ENCODE measurements at regions not wholly inside any gene's neighbourhood (a gene's known extent, or its start where the extent isn't known, plus 50 kb on each side); places are given as distances from the start of the nearest gene placed in this dataset.
"Not testable (repeated sequence)": the region's sequence is repeated elsewhere in the genome, so short reads cannot be mapped to it uniquely, and the experiment has no call there.

DNA sequence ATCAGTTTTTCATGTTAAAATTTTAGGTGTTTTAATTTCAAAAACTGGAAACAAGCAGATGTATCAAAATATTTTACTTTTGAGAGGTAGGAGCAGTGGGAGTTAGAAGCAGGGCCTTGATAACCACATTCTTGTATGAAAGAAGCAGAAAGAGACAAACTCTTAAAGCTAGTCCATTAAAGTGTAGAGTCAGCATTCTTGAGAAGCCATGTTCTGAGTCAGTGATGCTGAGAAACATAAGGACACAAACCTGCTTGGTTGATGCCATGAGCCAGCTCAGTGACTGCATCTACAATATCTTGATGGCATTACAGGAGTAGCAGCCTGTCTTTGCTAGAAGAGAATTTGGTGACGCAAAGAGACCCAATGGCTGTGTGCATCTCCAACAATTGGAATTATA is 826.1 kb upstream of the CTNND2 start:
- DNase-seq: no peak

DNA sequence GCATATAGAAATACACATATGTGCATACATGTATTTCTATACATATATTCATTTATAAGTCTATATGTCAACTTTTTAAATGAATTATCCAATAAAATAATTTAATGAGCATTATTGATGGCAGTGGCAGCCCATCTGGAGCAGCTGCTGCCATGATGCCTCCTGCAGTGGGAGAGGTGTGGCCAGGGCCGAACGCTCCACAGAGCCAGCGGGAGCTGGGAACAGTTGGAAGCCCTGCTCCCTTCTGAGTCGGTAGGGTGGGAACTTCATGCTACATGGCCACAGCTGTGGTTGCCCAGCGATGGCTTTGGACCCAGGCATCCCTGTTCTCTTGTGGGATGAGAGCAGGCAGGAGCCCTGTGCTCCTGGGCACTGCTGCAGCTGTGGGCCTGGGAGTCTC is 812.4 kb upstream of the CTNND2 start:
- no peak for DNase-seq

DNA sequence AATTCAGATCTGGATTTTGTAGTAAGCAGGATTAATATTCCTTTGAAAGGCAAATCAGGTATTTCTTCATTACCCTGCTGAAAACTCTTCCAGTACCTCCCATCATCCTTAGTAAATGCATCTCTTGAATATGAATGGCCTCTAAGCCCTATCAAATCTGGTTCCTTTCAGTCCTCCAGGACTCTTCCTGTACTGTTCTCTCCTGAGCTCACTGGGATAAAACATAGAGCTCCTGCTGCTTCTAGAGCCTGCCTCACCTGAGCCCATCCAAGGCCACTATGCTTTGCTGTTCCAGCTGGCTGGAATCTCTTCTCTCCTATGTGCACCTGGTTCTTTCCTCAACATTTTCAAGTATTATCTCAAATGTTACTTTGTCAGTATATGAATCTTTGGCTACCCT is 803.3 kb upstream of the CTNND2 start:
- DNase-seq: no peak

DNA sequence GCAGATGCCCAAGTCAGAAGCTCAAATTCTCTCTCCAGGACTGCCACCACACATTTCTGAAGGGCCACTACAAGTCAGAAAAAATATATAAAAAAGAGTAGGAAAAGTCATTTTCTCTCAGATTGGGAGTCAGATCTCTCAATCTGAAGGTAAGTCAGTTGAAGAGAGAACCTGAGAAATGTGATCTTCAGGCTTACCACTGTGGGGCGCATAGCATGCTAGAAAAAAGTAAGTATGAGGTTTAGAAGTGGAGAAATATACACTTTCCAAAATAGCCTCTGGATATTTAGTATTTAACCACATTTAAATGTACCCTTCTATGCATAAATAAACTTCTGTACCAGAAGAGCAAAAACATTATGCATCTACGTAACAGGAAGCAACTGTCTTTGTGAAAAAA is 800.7 kb upstream of the CTNND2 start:
- DNase-seq: no peak

DNA sequence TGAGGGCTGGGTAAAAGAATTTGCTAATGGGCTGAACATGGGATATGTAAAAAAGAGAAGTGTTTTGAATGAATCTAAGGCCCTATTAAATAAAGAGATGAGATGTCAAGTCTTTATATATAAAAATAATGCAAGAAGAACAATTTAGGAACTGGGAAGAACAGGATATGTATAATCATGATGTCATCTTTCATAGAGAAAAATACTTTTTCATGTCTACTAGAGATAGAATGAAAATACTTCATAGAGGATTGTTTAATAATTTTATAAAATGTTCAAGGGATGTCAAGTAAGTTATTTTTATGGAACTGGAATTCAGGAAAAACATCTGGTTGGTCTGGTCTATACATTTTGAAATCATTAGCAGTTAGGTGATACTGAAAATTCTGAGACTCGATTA is 799.0 kb upstream of the CTNND2 start:
- no peak for DNase-seq

DNA sequence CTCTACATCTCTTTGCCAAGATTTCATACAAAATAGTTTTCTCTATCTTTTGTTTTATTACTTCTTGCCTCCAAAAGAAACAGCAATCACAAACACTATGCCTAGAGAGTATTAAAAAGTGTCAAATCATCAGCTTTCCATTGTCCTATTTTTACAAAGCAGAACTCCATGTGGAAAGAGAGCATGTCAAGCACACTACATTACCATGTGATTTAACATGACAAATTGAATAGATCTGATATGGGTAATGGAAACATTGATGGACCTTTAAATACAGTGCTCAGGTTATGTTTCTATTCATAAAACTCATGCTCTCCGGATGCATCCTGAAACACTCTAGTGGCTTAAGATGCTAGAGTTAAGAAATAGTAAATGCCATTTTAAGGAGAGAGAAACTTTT is 791.4 kb upstream of the CTNND2 start:
- DNase-seq: no peak

DNA sequence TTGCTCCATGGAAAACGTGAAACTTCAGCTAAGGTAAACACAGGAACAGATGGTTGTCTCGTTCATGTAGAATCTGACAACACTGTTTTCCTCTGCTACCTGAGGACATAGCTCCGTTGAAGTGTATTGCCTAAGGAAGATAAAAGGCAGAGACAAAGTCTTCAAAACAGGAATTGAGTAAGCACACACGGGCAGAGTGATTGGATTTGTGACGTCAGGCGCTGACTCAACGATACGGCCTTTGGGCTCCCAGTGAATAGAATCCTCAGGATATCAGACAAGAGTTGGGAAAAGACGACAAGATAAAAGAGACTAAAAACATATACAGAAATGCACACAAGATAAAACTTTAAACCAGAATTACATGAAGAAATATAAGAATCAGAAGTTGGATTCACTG is 787.1 kb upstream of the CTNND2 start:
- DNase-seq: no peak

DNA sequence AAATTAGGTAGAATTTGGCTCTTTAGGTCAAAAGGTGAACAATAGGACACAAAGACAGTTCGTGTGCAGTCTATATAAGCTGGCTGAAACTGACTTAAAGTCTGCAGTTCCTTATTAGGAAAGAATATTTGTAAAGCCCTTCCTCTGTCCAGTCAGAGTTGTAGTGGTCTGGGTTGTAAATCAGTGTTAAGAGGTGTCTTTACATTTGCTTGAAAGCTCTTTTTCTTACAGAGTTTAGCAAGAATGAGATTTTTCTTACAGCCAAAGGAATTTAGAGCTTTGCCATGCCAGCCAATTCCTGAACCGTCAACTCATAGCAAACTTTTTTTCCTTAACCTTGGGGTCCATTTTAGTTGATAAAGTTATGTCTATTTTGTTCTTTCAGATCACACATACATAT is 786.1 kb upstream of the CTNND2 start:
- DNase-seq: no peak

DNA sequence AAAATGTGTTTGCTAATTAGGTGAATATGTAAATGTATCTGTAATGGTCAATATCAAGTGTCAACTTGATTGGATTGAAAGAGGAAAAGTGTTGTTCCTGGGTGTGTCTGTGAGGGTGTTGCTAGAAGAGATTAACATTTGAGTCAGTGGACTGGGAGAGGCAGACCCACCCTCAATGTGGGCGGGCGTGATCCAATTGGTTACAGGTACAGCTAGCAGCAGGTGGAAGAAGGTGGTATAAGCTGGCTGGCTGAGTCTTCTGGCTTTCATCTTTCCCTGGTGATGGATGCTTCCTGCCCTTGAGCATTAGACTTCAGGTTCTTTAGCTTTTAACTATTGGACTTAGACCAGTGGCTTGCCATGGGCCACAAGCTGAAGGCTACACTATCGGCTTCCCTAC is 779.0 kb upstream of the CTNND2 start:
- no peak for DNase-seq

DNA sequence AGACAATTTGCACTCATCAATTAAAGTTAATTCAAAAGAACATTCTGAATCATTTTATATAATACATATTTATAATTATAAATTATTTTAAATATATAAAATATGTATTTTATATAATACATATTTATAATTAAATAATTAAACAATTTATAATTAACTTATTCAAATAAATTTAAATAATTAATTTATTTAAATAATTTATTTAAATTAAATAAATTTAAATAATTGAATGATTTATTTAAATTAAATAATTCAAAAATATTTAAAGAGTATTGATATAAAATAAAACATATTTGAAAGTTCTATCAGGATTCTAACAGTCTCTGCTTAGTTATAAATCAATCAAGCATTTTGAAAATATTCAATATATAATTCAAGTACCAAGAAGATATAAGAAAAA is 775.5 kb upstream of the CTNND2 start:
- DNase-seq: no peak

DNA sequence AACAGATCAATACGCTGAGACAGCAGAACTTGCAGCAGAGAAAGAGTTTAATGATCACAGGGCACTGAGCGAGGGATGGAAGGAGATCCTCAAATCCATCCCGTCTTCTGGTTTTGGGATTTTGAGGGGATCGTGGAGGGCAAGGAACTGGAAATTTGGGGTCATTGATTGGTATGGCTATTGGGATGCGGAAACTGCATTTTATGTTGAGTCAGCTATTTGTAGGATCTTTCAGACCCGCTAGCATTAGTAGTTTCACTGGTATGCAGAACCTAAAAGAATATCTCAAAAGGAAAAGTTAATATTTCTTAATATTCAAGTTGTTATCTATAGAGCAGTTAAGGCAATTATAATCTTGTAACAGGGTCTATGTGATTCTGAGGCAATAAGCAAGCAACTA is 771.7 kb upstream of the CTNND2 start:
- no peak for DNase-seq

DNA sequence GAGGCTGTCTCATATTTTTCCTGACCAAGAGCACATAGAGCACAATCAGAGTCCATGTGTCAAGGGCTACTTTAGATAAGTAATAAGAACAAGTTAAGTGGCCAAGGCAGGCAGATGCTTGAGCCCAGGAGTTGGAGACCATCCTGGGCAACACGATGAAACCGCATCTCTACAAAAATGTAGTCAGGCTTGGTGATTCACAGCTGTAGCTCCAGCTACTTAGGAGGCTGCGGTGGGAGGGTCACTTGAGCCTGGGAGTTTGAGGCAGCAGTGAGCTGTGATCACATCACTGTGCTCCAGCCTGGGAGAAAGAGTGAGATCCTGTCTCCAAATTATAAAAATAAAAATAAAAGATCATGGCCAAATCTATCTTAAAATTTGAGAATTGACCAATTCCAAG is 767.9 kb upstream of the CTNND2 start:
- DNase-seq: no peak

DNA sequence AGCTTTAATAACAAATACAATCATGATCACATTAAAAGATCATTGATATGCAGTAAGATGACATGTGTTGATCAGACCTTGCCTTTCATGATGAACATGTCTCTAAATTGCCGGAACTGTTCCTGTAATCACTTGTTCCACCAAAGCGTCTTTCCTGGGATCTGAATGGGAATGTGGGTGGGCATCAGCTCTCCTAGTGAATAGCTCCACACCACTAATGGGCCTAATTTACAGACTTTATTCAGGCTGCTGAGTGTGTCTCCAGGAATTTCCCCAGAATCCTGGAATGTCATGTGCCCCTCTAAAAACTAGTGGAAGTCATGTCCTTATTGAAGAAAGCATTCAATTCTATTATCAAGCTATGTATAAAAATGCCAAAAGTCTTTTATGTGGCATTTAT is 765.1 kb upstream of the CTNND2 start:
- DNase-seq: no peak

DNA sequence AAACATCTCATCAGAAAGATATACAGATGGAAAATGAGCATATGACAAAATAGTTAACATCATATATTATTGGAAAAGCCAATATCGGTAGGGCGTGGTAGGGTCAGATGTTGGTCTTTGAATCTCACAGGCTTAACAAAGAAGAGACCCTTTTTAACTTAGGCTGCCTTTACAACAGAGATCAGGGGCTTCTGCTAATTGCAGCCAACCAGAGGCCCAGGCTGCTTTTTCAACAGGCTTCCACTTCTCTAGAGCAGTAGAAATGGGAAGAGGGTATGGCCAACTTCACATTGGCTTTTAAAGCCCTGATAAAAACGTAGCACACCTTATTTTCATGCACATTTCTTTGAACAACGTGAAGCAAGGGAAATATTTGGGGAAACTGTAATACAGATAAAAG is 764.3 kb upstream of the CTNND2 start:
- DNase-seq: no peak

DNA sequence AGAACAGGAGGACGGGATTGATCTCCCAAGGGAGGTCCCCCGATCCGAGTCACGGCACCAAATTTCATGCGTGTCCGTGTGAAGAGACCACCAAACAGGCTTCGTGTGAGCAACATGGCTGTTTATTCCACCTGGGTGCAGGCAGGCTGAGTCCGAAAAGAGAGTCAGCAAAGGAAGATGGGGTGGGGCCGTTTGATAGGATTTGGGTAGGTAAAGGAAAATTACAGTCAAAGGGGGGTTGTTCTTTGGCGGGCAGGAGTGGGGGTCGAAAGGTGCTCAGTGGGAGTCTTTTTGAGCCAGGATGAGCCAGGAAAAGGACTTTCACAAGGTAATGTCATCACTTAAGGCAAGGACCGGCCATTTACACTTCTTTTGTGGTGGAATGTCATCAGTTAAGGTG is 763.6 kb upstream of the CTNND2 start:
- DNase-seq: not testable (repeated sequence)

DNA sequence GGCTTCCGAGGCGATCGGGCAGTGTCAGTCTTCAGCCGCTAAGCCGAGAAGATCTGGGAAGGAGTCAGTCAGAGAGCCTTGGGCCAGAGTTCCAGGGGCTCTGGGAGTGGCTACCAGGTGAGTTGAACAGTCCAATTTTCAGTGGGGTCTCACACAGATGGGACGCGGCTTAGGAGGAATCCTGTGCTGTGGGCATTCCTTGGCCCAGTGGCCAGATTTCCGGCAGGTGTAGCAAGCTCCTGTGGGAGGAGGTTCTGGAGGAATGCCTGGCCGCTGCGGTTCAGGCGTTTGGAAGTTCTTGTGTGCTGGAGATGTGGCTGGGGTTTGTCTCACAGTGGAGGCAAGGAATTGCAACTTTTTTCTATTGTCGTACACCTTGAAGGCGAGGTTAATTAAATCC is 761.5 kb upstream of the CTNND2 start:
- not testable (repeated sequence) for DNase-seq

DNA sequence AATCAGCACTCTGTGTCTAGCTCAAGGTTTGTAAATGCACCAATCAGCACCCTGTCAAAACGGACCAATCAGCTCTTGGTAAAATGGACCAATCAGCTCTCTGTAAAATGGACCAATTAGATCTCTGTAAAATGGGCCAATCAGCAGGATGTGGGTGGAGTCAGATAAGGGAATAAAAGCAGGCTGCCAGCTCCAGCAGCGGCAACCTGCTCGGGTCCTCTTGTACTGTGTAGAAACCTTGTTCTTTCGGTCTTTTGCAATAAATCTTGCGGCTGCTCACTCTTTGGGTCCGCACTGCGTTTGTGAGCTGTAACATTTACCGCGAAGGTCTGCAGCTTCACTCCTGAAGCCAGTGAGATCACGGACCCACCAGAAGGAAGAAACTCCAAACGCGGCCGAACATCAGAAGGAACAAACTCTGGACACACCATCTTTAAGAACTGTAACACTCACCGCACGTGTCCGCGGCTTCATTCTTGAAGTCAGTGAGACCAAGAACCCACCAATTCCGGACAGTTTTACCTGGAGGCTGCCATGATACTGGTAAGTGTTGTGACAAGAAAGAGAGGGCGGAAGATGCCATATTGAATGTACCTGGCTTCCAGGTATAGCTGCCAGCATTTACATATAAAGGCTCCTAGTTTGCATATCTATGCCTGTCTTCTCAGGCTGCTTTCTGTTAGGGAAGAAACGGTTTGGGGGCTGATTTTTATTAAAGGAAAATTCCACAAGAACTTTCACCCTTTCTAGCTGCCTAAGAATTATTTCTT is 758.5 kb upstream of the CTNND2 start:
- DNase-seq: no peak

DNA sequence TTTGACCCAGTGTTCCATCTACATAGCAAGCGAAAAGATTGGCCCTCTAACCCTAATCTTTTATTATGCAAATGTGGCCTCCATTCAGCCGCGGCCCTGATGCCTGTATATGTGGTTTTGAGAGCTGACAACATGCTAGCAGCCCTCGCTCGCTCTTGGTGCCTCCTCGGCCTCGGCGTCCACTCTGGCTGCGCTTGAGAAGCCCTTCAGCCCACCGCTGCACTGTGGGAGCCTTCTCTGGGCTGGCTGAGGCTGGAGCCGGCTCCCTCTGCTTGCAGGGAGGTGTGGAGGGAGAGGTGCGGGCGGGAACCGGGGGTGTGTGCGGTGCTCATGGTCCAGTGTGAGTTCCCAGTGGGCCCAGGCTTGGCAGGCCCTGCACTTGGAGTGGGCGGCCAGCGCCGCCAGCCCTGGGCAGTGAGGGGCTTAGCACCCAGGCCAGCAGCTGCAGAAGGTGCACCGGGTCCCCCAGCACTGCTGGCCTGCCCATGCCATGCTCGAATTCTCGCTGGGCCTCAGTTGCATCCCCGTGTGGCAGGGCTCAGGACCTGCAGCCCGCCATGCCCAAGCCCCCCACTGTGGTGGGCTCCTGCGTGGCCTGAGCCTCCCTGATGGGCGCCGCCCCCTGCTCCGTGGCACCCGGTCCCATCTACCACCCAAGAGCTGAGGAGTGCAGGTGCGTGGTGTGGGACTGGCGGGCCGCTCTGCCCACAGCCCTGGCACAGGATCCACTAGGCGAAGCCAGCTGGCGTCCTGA is 757.5 kb upstream of the CTNND2 start:
- no peak for DNase-seq

DNA sequence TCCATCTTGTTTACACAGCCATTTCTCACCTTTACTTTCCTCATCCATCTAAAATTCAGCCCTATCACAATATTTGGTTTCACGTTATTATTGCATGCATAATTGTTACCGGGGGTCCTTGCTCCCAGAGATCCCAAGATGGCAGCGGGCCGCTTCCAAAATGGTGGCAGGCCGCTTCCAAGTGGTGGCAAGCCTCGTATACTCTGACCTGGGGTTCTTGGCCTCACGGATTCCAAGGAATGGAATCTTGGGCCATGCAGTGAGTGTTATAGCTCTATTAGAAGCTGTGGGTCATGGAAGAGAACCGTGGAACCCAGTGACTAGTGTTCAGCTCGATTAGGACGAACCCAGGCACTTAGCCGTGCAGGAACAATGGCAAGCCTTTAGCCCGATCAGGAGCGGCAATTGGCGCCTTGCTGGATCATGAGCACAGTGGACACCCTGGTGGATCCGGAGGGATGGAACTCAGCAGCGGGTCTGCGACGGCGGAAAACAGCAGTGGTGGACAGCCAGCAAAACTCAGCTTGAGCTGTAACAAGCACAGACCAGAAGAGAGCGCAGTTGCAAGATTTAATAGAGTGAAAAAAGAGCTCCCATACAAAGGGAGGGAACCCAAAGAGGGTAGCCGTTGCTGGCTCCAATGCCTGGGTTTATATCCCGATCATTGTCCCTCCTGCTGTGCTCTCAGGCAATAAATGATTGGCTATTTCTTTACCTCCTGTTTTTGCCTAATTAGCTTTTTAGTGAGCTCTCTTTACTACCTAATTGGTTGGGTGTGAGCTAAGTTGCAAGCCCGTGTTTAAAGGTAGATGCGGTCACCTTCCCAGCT is 756.2 kb upstream of the CTNND2 start:
- not testable (repeated sequence) for DNase-seq

DNA sequence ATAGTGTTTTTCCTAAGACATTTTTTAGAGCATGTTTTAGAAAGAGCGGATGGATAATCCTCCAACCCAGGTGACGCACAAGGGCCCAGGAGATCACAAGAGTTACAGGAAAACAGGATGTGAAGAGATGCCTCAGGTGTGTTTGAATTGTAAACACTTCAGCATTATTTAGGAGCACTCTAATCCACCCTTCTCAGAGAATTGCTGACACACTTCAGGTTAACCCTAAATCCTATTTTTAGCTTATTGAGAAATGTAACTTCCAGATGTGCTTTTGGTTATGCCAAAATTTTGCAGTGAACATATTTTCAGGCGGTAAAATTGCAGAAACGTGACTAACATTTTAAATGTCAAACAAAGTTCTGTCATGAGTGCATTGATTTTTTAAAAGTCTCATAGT is 755.4 kb upstream of the CTNND2 start:
- no peak for DNase-seq

DNA sequence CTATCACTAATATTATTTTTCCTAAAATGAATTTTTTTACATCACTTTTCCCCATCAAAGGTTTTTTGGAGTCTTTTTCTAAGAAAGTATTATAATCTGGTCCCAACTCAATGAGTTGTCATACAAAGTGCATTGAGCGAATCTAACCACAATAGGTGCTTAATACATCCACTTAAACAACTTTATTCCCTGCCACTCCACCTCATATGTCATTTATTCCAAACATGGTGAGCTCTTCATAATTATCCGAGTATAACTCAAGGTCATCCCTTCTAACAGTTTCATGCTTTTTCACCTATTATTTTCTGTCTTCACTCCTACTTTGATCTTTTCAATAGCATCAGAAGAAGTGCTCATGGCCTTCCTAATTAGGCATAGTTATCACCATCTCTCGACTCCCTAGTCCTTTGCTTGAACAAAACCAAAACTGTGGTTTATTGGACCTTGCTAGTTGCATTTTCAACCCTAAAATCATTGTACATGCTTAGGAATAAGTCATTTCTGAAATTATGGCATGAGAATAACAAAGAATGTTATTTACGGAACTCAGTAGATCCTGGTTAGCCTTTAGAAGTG is 754.7 kb upstream of the CTNND2 start:
- no peak for DNase-seq

DNA sequence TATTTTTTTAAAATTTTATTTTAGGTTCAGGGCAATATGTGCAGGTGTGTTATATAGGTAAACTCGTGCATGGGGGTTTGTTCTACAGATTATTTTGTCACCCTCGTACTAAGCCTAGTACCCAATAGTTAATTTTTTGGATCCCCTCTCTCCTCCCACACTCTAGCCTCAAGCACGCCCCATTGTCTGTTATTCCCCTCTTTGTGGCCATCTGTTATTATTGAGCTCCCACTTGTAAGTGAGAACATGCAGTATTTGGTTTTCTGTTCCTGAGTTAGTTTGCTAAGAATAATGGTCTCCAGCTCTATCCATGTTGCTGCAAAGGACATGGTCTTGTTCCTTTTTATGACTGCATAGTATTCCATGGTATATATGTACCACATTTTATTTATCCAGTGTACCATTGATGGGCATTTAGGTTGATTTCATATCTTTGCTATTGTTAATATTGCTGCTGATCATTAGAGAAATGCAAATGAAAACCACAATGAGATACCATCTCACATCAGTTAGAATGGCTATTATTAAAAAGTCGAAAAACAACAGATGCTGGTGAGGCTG is 753.7 kb upstream of the CTNND2 start:
- DNase-seq: not testable (repeated sequence)
